NCI-H1694 treated with DMSO at 0.1 percent for 48 hours (cell line): ENCODE measurements at regions not wholly inside any gene's neighbourhood (a gene's known extent, or its start where the extent isn't known, plus 50 kb on each side); places are given as distances from the start of the nearest gene placed in this dataset.

Experiments
- DNase-seq: peaks from one replicate; lab custom pipeline; 2025; lab: John Stamatoyannopoulos, UW

DNA sequence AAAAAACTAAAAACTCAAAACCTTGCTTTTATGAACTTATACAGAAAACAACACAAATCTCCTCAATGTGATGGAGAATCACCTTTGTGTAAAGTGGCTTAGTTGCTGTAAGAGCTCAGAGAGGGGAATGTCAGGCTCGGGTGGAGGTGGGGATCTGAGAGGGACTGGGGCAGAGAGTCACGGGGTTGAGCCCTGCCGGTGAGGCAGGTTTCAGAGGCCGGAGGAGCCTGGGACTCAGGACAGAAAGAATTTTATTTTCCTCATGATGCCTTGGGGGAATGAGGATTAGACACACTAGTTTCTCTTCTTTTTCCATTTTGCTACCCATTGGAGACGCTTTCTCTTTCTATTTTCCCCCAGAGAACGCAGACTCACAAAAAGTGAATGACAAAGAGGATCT is 252.3 kb upstream of the FOXQ1 start:
- DNase-seq, result no peak

DNA sequence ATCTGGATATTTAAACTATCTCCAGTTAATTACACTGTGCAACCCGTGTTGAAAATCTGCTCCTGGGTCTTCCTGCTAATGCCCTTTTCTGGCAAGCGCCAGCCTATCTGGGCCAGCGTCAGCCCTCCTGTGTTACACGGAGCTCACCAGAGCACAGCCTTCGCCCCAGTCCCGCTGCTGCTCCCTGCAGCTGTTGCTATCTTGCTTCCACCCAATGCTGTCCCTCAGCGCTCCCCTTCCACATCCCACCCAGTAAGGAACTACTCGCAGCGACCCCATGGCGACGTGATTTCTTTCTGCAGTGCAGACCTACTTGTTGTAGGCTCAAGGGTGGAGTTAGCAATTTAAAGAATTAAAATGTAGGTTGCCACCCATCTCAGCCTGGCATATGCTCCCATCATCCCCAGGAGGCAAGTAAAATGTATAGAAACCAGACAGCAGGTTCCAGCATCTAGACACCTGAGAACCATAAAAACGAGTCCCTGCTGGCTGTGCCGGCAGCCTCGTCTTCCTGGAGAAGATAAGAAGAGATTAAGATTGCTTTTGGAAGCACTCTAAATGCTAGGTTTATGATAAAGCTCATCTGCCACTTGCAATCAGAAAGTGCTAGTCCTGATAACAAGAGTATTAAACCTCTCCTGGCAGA is 254.3 kb upstream of the FOXQ1 start:
- DNase-seq, result no peak

DNA sequence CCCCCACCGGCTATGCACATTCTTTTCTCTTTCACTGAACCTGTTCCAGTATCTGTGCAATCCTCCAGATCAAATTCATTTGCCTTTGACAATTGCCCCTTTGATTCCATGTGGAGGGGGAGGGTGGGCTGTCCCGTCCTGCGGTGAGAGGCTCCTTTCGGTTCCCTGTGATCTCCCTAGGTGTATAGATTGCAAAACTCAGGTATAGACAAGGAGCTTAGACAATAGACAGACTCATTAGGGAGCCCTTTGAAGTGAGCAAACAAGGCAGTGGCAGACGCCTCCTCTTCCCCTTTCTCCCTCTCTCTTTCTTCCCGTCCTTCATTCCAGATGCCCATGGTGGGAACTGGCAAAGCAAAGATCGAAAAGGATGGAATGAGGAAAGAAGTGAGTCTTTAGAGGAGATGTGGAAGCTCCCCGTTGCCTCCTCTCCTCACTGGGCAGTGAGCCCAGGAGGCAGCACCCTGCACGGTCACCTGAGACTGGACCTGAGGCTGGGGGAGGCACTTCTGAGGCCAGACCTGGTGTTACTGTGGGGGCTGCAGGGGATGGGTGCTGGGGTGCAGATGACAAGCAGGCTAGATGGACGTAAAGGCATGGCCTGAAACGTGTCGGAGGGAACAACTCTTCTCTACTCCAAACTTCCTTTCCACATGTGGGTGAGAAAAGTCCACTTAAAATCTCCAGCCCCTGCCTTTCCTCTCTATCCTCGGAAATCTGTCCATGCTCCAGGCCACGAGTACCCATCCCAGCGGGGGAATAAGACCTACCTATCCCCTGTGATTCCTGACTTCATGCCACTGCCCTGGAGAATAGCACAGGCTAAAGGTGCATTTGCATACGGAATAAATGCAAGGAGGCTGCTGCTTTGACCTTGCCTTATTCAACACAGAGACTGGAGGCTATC is 256.6 kb upstream of the FOXQ1 start:
- DNase-seq, result no peak

DNA sequence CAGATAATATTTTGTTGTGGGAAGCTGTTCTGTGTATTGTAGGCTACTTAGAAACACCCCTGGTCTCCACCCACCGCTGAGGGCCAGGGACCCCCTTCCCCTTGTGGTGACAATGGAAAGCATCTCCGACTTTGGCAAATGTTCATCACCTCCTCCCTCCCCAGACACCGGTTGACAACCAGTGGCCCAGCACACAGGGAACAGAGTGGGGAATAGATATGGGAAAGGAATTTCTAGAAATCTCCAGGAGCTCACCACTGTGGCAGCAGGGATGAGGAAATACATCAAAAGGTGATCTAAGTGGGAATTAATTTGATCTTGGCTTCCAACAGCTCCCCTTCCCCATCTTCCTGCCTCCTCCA is 257.3 kb upstream of the FOXQ1 start:
- DNase-seq, result no peak

DNA sequence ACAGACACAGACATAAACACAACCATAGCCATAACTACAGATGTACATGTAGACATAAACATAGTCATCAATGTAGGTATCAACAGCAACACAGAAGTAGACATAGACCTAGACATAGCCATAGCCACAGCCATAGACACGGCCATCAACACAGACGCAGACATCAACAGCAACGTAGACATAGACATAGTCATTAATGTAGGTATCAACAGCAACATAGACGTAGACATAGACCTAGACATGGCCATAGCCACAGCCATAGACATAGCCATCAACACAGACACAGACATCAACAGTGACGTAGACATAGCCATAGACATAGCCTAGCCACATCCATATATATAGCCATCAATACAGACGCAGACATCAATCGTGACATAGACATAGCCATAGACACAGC is 258.3 kb upstream of the FOXQ1 start:
- DNase-seq, result no peak

DNA sequence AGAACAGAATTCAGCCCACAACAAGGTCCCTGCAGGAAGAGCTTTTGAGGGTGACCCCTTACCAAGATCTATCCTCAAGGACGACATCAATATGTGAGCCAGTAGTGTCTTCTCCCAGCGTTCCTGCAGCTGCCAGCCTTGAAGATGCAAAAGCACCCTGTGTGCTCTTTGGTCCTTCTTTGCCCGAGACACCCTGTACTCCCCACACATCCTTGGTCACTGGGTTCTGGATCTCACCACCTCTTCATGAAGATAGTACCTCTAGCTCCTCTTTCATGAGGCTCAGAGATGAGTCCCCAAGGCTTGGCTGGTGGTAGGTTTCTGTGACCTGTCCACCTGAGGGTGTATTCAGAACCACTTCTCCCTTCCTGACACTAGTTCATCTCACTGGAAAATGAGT is 259.6 kb upstream of the FOXQ1 start:
- DNase-seq, result no peak

DNA sequence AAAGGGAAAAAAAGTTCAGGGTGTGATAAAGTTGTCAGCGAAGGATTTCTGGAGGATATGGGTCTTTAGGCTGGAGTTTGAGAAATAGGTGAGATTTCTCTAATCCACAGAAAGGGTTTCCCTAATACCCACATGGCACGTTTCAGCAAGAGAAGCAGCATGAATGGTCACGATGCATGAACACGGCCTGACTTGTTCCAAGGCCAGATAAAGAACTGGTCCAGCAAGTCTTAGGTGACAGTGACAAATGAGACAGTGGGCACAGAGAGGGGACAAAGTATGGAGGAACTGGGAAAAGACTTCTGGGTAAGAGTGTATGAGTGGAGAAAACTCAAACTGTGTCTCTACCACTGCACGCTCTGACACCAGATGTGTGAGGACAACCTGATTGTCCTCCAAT is 262.0 kb upstream of the FOXQ1 start:
- DNase-seq, result no peak

DNA sequence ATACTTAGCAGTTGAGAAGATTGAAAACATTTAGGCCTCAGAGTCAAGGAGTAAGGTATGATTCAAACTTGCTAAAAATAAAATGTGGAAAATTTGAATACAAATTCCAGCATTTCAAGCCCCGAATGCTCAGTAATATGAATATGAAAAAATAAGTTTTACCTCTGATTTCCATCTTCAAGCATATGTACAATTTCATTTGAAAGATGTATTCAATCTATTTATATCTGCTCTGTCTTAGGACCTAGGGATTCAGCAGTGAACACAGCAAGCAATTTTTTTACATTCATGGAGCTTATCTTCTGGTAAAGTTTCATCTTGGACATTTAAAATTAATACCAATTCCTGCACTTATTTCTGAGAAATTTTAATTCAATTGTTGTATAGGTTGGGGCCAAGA is 262.7 kb upstream of the FOXQ1 start:
- DNase-seq, result no peak

DNA sequence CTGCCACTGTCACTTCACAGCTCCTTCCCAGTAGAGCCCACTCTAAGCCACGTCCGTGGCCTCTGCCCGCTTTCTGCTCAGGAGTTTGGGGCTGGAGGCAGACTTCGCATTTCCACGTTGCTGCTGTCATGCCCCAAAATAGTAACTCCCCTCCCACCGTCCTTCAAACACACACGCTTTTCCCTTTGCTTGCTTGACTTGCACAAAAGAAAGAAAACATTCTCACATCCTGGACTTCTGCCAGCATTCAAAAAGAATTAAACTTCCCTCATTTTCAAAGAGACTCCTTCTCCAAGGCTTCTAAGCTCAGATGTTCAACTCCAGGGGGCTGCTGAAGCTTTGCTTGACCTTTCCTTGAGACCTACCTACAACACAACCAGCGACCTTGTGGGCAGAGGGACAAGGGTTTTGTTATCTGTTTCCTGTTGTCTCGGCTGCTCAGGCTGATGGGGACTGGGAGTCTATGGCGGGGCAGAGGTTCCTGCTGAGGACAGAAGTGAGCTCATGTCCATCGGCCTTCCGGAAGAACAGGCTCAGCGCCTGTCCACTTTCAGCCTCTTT is 263.8 kb upstream of the FOXQ1 start:
- no peak for DNase-seq

DNA sequence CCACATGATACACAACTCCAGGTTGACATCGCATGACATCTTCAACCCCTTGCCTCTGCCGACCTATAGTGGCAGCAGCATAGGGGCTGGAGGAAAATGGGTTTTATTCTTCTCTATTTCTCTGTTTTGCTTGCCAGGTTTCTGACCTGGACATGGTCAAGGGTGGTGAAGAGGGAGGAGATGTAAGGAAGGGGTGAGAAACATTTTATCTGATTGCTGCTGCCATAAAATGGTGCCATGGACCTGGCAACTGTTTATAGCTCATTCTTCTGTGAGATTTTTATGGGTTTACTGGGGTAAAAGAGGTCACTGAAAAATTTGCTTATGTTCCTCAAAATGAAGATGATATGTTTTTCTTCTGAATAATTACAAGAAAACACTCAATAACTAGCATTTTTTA is 266.7 kb upstream of the FOXQ1 start:
- no peak for DNase-seq

DNA sequence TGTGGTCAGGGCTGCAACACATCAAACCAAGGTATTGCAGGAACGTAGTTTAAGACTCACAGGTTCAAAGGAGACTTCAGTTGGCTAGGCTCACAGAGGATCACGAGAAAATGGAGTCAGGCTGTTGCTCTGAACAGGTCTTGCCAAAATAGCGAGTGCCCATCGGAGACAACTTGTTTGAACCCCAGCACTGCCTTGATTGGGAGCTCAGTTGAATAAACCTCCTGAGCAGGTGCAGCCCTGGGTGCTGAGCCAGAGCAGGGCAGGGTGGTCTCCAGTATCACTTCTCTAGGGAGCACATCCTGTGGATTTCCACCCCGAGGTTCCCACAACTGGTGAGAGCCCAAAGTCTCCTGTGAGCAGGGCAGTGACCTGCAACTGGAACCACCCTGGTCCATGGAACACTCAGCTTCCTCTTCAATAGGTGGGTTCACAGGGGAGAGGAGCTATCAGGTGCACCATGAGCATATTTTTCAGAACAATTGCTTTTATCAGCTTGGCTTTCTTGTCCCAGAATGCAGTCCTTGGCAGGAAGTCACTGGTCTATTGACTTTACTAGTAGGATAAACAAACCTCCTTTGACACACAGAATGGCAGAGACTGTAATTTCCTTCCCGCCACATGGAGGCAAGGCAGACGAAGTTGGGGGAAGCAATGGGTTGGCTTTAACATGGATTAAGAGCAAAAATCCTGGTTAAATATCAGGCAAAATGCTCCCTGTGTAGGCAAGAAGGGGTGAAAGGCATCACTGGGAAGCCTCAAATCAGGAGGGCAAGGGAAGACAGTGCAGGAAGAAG is 267.7 kb upstream of the FOXQ1 start:
- no peak for DNase-seq

DNA sequence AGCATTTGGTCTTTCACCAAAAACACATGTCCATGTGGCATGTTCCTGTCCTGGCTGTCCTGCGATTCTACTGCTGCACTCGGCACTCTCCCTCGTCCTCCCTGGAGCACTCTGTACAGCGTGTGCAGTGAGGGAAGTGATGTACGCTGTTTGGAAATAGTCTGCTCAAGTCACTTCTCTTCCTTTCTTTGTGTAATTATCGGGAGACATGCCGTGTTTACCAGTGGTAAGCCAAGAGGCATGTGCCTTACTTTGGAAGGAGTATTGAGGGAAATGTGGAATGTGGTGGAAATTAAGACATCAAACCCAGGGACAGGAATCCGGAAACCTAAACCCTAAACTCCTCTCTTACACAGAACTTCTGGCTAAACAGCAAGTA is 268.5 kb upstream of the FOXQ1 start:
- DNase-seq, result no peak

DNA sequence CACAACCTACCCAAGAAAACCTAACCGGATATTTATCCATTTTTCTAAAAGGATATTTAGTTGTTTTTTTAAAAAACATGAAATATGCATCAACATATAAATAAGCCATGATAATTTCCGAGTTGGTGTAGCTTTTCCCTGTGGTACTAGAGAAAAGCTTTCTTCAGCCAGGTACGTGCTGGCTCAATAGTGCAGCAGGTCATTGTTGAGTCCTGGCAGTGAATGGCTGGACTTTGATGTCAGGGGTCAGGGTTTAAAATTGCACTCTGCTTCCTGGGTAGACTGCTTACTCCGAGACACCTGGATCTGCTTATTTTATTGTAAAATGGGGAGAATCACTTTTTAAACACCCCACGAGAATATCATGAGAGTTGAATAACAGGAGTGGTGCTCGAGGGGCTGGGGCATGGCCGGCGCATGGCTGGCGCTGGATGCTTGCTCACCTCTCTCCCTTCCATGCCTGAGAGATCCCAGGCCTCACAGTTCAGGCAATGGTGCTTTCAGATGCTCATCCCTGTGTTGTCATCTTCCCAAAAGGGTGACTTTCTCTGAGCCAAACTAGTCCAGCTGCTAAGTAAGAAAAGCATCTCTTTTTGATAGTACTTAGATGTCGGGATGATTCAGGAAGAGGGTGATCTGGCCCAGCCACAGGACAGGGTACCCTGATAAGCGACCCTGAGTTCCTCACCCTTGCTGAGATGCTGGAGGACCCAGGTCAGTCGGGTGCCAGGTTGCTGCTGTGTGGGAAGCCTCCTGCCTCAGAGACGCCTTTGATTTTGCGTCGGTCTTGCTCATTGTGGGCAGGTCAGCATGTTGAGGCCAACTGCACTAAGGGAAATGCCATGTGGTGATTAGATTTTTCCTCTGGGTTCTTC is 269.1 kb upstream of the FOXQ1 start:
- DNase-seq, result no peak

DNA sequence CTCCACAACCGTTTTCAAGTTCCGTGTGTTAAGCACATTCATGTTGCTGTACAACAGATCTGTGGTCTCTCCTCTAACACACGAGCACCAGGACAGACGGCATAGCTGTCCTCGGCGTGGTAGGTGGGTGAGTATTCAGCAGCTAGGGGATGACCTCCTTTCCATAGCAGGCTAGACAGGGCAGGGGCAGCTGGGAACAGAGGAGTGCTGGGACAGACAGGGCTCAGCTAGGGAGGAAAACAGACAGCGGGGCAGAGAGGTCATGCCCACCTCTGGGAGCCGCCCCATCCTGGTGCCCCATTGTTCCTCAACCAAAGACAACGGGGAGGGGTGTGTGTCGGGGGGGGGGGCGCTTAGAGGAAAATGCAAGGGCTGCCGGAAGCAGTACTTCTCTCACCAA is 271.5 kb upstream of the FOXQ1 start:
- DNase-seq, result no peak

DNA sequence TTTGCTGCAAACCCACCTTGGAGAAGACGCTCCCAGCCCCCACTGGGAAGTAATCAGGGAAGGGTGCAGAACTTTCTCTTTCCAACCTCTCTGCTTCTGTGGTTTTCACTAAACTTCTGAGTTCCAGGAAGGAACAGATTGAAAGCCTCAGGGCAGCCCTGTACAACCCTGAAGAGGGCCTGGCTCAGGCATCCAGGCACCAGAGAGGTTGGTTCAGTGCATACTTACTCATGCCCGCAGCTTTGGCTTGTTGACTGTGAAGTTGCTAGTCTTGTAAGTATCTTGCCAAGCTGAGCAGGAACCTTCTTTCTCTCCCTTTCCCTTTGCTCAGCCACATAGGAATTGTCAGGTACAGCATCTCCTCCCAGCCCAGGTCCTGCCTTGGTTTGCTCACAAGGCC is 272.2 kb upstream of the FOXQ1 start:
- no peak for DNase-seq

DNA sequence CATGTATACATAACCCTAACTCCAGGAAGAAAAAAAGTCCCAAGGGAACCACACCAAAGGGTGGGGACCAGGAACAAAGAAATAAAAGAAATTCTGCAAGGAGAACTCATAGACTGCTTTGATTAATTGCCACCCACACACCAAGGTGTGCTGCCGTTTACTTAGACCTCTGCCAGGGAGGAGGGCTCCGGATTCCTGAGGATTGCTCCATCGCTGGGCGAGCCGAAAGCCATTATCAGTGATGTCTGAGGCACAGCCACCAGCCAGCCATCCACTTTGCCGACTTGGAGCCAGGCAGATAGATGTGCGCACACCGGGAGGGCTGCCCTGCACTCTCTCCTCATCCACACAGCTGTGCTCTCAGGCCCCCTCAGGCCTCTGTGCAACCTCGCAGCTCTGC is 272.7 kb upstream of the FOXQ1 start:
- no peak for DNase-seq

DNA sequence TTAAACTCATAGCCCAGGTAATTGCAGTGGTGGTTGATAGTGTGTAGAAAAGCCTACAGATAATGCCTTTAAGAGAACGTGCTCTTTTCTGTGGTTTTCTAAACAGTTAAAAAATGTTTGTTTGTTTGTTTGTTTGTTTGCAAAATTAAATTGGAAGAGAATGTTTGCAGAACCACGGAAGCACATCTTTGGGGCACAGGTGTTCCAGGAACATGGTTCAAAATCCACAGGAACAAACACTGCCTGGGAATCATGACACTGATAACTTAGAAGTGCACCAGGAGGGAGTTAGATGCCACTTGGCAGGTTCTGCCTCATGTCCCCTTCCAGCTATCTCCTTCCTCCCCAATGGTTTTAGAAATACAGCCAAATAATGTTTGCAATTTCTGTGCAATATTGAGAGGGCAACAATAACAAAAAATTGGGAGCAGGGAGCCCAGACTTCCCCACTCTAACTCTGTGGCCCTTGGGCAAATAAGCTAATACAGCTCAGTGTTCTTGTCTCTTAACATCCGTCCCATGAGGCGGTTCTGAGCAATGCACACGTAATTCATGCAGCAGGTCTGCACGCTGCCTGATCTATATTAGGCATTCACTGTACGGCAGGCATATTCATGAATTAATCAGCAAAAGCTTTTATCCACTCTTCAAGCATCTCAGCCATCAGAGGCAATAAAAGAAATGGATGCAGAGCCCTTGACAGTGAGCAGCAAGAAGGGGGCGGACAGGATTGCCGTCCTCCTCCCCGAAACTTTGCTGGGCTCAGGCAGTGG is 274.3 kb upstream of the FOXQ1 start:
- DNase-seq, result no peak

DNA sequence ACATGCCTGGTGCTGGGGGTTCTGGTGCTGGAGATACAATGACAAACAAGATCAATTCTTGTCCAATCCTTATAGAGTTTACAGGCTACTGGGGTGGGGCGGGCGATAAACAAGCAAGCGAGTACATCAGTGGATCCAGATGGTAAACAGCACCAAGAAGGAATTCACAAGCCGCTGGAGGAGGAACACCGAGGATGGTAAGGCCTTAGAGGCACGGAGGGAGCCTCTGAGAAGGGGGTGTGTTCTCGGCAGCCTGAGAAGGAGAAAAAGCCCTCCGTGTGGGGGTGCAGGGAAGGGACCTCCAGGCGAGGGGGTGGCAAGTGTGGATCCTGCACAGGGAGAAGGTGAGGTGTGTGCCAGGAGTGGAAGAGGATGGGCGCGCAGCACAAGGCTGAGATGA is 276.5 kb upstream of the FOXQ1 start:
- DNase-seq, result no peak

DNA sequence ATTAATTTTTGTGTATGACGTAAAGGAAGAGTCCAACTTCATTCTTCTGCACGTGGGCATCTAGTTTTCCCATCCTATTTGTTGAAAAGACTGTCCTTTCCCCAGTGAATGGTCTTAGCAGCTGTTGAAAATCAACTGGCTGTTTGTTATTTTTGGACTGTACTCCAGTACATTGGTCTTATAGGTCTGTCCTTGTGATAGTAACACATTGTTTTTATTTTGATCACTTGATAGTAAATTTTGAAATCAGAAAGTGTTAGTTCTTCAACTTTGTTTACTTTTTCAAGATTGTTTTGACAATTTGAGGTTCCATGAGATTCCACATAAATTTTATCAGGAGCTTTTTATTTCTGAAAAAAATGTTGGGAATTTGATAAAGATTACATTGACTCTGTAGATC is 280.2 kb upstream of the FOXQ1 start:
- no peak for DNase-seq

DNA sequence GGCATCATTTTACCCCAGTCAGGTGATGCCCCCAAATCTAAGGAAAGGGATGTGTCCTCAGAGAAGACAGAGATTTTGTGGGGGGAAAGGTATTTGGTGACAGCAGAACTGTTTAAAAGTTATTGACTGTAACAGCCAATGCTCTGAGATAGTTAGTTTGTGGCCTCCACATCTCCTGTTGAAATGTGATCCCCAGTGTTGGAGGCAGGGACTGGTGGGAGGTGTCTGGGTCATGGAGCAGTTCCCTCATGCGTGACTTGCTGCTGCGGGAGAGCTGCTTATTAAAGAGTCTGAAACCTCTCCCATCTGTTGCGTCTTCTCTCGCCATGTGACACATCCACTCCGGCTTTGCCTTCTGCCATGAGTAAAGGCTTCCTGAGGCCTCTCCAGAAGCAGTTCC is 282.8 kb upstream of the FOXQ1 start:
- DNase-seq, result no peak

DNA sequence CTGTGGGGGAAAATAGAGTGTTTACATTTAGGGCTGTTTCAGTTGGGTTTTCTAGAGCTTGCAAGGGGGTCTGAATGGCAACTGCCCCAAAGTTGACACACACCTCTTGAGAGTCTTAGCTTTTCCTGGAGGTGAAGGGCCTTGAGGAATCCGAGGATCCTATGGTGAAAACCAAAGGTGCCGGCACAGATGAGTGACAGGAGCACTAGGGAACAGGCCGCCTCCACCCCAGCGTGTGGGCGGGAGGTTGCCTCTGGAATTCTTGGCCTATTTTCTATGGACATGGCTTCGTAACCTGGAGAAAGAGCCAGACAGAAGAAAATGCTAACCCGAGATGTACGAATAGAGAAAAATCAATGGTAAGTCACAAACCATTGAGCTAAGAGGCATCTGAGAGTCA is 283.2 kb upstream of the FOXQ1 start:
- DNase-seq, result no peak
